ENCODE measurements at regions not wholly inside any gene's neighbourhood (a gene's known extent, or its start where the extent isn't known, plus 50 kb on each side); places are given as distances from the start of the nearest gene placed in this dataset.

- DNase-seq (ENCODE audit: low read depth in 1 of 2, low spot score in 2 of 2) (no peak), FAIRE-seq (no peak)
- Histone ChIP-seq H3K9me3 (ENCODE audit: insufficient read depth in 2 of 2, low read depth in 1 of 2, low read length in 1 of 2) (0 out of 4 replicates have a peak, but pooled peaks cover 0 to 4% of the 10 kb centered on the region in 2 experiments), H4K91ac (replicated peaks; ENCODE audit: insufficient read length, low read length) (no peak overlapping the region), H3K18ac (ENCODE audit: extremely low read depth, low read length) (no peak overlapping the region), H3K14ac (ENCODE audit: insufficient read length) (no peak overlapping the region), H3K36me3 (ENCODE audit: control insufficient read depth in 2 of 4, insufficient read depth in 4 of 4, low read length in 3 of 4) (no peaks in the 10 kb centered on the region), H3K23ac (ENCODE audit: insufficient read length) (no peak overlapping the region), H3K27ac (ENCODE audit: low read depth, low read length) (no peak overlapping the region), H3K79me2 (ENCODE audit: control insufficient read depth in 1 of 2, insufficient read depth in 2 of 2, low read length in 2 of 2) (no peaks in the 10 kb centered on the region), H4K5ac (ENCODE audit: insufficient read length, low read depth, low read length) (no peak overlapping the region), H2BK12ac (ENCODE audit: low read depth, low read length) (no peak overlapping the region), H3K4me1 (replicated peaks in 1 of 4; ENCODE audit: control insufficient read depth in 3 of 4, insufficient read depth in 4 of 4, low read length in 3 of 4) (no peaks in the 10 kb centered on the region; a peak in 1 of 7 replicates), H3K56ac (replicated peaks; ENCODE audit: insufficient read length, low read depth, low read length) (no peak overlapping the region), H3K4me3 (ENCODE audit: extremely low read depth in 1 of 4, insufficient read depth in 2 of 4, low read depth in 3 of 4, low read length in 4 of 4) (no peak overlapping the region), H3K27me3 (replicated peaks in 1 of 4; ENCODE audit: control insufficient read depth in 3 of 4, extremely low read depth in 1 of 4, insufficient read depth in 3 of 4, low read length in 3 of 4) (no peaks in the 10 kb centered on the region), H3K23me2 (ENCODE audit: low read depth, low read length) (no peaks in the 10 kb centered on the region), H4K20me1 (replicated peaks in 1 of 2; ENCODE audit: control insufficient read depth in 1 of 2, insufficient read depth in 2 of 2, low read length in 2 of 2) (no peaks in the 10 kb centered on the region), H2BK5ac (ENCODE audit: low read depth, low read length) (no peak overlapping the region), H2BK120ac (replicated peaks; ENCODE audit: low read depth, low read length) (no peak overlapping the region), H2AFZ (ENCODE audit: low read length) (no peak overlapping the region), H4K8ac (ENCODE audit: extremely low read depth, insufficient read depth, low read length) (no peak overlapping the region), H3K79me1 (ENCODE audit: low read depth, low read length) (no peaks in the 10 kb centered on the region), H3K4me2 (ENCODE audit: insufficient read depth in 1 of 2, low read depth in 2 of 2, low read length in 2 of 2) (no peak overlapping the region), H2BK15ac (ENCODE audit: low read length) (no peak overlapping the region), H2AK5ac (ENCODE audit: low read depth, low read length) (no peak overlapping the region), H3K9ac (replicated peaks in 1 of 4; ENCODE audit: extremely low read depth in 1 of 4, low read depth in 3 of 4, low read length in 3 of 4) (no peak overlapping the region), H2BK20ac (ENCODE audit: low read length) (no peak overlapping the region), H3K4ac (replicated peaks; ENCODE audit: insufficient read length, low read depth, low read length) (no peak overlapping the region)
- CTCF ChIA-PET (ENCODE audit: partially characterized antibody): interaction anchor here (0.7 kb wide), 1 partner anchor 114 kb away, joined by 3 read pairs; no protein-coding TSS in a partner anchor
- WGBS, 2 experiments (ENCODE audit: extremely low coverage in 1 of 2, insufficient coverage in 1 of 2, insufficient read length in 1 of 2, insufficient replicate concordance in 2 of 2, low coverage in 1 of 2, low lambda C conversion rate in 2 of 2, missing lambda C conversion rate in 1 of 2): 98% methylated on average over 2 of the region's 2 CpGs; no CpG with 5 or more reads in 1 of the 2 experiments
- POLR2A ChIA-PET (ENCODE audit: partially characterized antibody): interaction anchor here (0.6 kb wide), 1 partner anchor 206 kb away, joined by 3 read pairs; no protein-coding TSS in a partner anchor
- TF ChIP-seq TAF7 (optimal IDR thresholded peaks at IDR 0.05; ENCODE audit: borderline replicate concordance, low read depth, low read length): no peak
- TF ChIP-seq HDAC2 (IDR thresholded peaks at IDR 0.05; ENCODE audit: borderline replicate concordance in 1 of 2, low read depth in 2 of 2, low read length in 2 of 2): no peak
- no peak for TF ChIP-seq CHD2 (IDR thresholded peaks at IDR 0.05; ENCODE audit: low read length)
- no peak for TF ChIP-seq EGR1 (IDR thresholded peaks at IDR 0.05; ENCODE audit: borderline replicate concordance, low read depth, low read length)
These were observed 170.7 kb upstream of the IRX1 start for GRCh38 chr5:3424946-3425345.
